Heart left ventricle (tissue), 13 donors: ENCODE measurements at regions not wholly inside any gene's neighbourhood (a gene's known extent, or its start where the extent isn't known, plus 50 kb on each side); places are given as distances from the start of the nearest gene placed in this dataset.
"Not testable (repeated sequence)": the region's sequence is repeated elsewhere in the genome, so short reads cannot be mapped to it uniquely, and the experiment has no call there.

Experiments
- CTCF ChIP-seq, 12 donors: fragments of 200-600 bp; sonication (generic) in 4 of 12; IDR thresholded peaks; one replicate each; pipeline versions ENCODE4 v1.5.0 to v1.8.0; 2018 to 2022; ENCODE audit warnings: antibody characterized with exemption in 12 of 12, mild to moderate bottlenecking in 5 of 12
- POLR2A ChIP-seq, 2 donors: fragments of 450-650 bp; IDR thresholded peaks; one replicate each; pipeline ENCODE4 v1.6.1; 2017; ENCODE audit warnings: antibody characterized with exemption in 2 of 2, mild to moderate bottlenecking in 2 of 2, moderate library complexity in 2 of 2
- donor health status: ischemic (EF 13 %, LVEDD 7.1; RV severe dilation, severe dysfunction).
- donor health status: DM: no; HTN: yes; CAD: no.
- donor health status: DM: no; HTN: no; CAD: no.
- donor health status: ischemic (EF 25% LVEDD 6.9; RV normal size, moderate dysfunction).
- donor health status: ischemic (EF 25% LVEDD 5.7; RV mildly dilated, moderate dysfunction).
- donor health status: ischemic (EF 35%, LVEDD 5.7; RV mildly dilated, moderate dysfunction).
- donor health status: nonischemic (EF 11% LVEDD 7.7; RV severe dilation, severe dysfunction).
- donor health status: DM: yes; HTN: yes; CAD: no.
- donor health status: PGD.
- donor health status: ischemic (EF 29% LVEDD 5.4; RV normal size, mild dysfunction).
- donor health status: nonischemic (EF 23%, LVEDD 6.1; RV moderate dilation, normal function).

- TF ChIP-seq CTCF, POLR2A (IDR thresholded peaks at IDR 0.05): not testable (repeated sequence)
Measured at GRCh38 chr2:91498513-91499250, 2807.2 kb downstream of the RPIA start.
